Kasumi-1 (cell line): ENCODE measurements at regions not wholly inside any gene's neighbourhood (a gene's known extent, or its start where the extent isn't known, plus 50 kb on each side); places are given as distances from the start of the nearest gene placed in this dataset.
A peak's percentile ranks its signal among the peaks of the same experiment; 100 is the strongest.
"Not testable (repeated sequence)": the region's sequence is repeated elsewhere in the genome, so short reads cannot be mapped to it uniquely, and the experiment has no call there.

ENCODE experiments used
- DNase-seq, 2 experiments: peaks; one replicate each; lab custom pipeline; 2025; lab: John Stamatoyannopoulos, UW

- DNase-seq: no peak
Measured at GRCh38 chr9:2243666-2244555, 228.8 kb downstream of the SMARCA2 start.

- no peak for DNase-seq
Measured at GRCh38 chr9:2247340-2247739, 232.2 kb downstream of the SMARCA2 start.

DNA sequence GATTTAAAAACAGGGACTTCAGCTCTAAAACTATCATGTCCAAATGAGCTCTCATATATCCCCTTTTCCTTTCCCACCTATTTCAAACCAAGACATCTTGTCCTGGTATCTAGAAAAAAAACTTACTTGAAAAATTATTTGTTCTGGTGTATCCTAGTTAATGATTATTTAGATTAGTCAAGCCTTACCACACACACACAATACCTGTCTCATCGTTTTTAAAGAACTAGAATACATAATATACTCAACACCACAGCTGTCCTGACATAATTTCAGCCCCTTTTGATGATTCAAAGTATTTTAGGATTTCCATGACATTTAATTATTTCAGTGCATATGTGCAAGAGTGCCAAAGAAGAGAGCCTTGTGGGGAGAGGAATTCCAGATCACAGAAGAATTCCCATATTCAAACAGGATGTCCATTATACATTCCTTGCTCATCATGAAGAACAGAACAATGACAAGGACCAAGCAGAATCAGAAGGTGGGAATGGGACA, 233.7 kb downstream of the SMARCA2 start:
- DNase-seq: no peak

DNA sequence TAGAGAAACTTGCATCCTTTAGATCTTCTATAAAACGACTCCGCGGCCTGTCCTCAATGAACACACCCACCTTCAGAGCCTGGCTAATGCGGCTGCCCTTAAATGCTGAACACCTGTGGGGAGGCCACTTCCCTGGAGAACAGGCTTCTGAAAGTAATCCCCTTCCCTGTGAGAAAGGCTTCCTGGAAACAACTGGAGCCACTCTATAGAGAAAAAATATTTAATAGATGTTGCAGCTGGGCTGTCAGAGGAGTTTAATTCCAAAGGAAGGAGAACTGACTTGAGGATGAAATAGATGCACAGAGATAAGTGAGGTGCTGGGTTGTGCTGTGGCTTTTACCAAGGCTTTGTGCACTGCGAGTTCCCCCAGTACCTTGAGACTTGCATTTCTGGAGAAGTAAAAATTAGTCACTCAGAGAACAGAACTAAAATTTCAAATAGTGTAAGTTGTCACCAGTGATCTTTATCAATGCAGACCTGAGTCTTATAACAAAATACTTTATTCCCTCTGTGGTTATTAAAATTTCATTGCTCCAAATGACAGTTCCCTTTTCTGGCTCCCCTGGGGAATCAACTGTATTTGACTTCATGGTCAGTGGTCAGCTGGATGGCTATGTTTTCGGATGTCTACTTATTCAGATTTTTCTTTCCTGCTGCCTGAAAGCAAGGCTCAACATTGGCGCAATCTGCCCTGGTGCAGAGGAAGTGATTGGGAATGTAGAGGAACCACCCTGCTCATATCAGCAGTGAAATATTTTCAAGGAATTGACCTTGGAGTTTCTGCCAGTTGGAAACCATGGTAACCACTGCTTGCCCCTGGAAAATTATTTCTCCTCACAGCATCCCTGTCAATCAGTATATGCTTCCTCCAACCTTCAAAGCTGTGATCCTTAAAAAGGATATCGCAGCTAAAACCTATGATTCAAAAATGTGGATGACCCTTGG, 238.8 kb downstream of the SMARCA2 start:
- DNase-seq: no peak

GRCh38 chr9:2255128-2255527, 240.0 kb downstream of the SMARCA2 start:
- DNase-seq: no peak

DNA sequence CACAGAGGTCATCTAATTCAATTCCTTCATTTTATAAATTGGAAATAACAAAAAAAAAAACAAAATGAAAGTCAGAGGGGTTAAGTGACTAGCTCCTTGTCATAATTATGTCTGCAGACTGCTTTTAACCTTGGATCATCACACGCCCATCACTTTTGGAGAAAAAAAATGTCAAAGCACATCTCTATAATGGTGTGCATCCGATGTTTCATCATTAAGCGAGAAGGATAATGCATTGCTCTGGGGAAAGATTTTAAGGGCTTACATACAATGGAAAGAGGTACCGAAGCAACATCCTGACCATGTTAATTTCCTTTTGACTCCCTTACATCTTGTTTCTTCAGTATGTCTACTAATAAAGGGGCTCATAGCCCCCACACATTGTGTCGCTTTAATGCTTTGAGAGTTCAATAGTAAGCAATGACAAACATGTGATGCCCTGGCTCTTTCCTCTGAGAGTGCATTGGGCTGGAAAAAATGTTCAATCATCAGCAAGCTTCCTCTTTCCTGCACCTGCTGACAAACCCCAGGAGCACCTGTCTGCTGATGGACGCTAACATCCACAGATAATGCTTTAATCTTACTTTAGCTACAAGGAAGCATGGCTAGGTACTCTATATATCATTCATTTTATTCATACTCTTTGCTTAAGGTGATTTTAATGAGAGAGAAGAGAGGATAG, 242.2 kb downstream of the SMARCA2 start:
- DNase-seq: no peak

DNA sequence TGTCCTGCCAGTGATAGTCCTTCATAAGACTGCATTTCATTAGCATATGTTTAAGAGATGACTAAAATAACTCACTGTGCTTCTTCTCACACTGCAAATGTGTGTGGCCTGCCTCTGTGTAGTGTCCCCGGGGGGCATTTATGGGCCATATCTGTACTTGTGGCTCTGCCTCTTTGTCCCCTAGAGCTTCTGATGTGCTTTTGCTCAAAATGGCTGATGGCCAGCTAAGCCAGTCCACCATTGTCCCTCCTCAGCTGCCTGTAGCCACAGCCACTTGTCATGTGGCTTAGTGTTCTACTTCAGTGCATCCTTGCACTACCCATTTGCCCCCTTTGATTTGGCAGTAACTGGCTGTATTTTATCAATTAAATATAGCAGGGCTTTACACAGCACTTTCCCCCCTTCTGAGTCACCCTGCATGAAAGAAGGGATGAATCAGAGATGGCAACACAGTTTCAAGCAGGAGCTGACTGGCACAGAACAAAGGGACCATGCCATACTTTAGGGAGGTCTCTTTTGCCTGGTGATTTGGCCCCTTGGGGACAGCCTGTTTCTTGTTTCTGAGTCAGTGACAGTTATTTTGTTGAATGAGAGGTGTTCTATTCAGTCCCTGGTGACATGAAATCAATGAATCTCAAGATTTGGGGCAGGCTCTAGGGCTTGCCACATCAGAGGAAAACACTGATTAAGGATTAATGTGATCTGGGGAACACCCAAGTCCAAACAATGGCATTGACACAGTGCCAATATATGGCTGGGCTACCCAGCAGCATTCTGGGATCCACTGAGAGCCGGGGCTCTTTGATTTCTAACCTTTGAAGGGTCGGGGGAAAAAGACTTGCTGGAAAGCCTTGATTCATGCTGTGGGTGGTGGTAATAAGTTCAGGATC, 245.5 kb downstream of the SMARCA2 start:
- no peak for DNase-seq

- DNase-seq: no peak
Measured at GRCh38 chr9:2261421-2262103, 246.4 kb downstream of the SMARCA2 start.

DNA sequence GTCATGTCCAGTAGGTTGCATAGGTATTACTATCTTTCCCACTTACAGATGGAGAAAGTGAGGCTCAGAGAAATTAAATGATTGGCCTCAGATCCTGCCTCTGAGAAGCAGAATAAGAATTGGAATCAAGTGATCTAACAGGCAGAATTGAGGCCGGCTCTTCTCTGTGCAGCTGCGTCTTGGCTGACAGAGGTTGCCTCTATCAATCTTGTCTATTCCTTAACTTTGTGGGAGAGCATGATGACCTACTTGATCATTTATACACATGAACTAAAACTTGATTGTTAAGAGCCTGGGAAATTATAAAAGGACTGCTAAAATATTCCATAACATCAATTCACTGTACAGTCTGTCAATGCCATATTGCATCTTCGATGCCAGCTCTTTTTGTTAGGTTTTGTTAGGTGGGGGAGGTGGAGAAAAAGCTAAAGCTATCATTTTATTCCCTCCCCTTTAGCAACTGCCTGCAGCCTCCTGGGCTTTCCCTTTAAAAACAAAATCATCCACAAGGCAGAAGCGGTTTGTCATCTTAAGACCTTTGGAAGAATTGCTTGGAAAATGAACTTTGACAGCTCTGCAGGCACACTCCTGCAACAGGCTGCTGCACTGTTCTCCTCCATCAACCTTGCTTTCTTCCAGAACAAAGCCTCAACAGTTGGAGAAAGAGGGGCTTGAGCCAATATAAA, 247.4 kb downstream of the SMARCA2 start:
- DNase-seq: no peak

- no peak for DNase-seq
Measured at GRCh38 chr9:2263111-2263510, 248.0 kb downstream of the SMARCA2 start.

DNA sequence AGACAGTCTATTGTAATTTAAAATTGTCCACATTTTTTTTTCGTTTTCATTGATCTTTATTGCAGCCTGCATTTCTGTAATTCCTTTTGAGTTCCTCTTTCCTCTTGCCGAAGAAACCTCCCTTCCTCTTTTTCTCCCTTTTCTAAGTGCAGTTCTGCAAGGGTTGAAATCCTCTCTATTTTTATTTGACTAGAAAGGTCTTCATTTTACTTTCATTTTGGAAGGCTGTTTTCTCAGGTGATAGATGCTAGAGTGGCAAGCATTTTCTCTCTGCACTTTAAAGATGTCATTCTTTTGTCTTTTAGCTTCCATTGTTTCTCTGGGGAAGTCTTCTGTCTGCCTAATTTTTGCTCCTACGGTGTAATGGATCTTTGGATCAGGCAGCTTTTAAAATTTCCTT, 248.5 kb downstream of the SMARCA2 start:
- peak; percentile 64 to 65 for DNase-seq

- DNase-seq: no peak
Measured at GRCh38 chr9:2264081-2264480, 248.9 kb downstream of the SMARCA2 start.

- no peak for DNase-seq
Measured at GRCh38 chr9:2267181-2267745, 252.1 kb downstream of the SMARCA2 start.

GRCh38 chr9:2269778-2270177, 254.6 kb downstream of the SMARCA2 start:
- no peak for DNase-seq

DNA sequence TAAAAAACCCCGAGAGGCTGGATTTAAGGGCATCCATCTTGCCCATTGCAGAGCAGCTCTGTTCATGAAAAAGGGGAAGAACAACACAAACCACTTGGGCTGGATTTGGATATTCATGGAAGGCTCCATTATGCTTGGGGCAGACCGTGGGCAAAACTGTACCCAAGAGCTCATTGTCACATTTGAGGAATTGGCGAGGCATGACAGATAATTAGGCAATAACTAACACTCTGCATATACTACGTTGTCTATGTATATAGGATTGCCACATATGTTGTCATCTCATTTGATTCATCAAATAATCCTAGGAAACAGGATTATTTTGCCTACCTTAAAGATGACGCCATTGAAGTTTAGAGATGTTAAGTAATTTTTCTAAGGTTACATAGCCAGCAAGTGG, 255.4 kb downstream of the SMARCA2 start:
- peak in 1 of 2 experiments; percentile 1 for DNase-seq

DNA sequence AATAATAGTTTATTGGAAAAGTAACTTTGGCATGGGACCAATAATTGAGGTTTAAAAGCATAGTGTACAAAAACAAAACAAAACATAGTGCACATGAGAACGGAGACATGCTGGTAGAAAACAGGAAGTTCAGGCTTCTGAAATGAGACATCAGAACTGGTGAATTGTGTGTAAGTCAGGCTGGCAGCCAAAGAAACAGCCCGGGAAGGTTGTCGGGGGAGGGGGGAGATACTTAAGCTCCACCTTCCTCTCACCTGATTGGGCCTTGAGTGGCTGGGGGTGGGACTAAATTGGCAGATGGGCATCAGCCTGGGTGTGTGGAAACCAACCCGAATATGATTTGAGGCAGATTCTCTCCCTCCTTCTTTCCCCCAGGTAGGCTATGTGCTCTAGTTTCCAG, 256.3 kb downstream of the SMARCA2 start:
- peak; percentile 23 to 37 for DNase-seq

DNA sequence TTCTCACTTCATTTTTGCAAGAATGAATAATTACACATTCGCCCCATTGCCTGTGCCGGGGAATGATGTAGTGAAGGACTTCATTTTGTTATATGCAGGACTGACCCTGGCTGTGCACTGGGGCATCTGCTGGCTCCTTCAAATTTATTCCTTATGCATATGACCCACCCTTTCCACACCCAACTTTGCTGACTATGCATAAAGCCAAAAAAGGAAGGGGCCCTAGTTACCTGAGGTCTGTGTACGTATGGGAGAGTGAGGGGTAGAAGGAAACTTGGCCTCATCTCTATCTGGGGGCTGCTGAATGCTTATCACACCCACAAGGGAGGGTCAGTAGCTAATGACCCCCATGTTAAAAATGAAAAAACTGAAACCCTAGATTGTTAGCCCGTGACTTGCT, 259.6 kb downstream of the SMARCA2 start:
- no peak for DNase-seq

- no peak for DNase-seq
Measured at GRCh38 chr9:2276296-2276695, 261.1 kb downstream of the SMARCA2 start.

DNA sequence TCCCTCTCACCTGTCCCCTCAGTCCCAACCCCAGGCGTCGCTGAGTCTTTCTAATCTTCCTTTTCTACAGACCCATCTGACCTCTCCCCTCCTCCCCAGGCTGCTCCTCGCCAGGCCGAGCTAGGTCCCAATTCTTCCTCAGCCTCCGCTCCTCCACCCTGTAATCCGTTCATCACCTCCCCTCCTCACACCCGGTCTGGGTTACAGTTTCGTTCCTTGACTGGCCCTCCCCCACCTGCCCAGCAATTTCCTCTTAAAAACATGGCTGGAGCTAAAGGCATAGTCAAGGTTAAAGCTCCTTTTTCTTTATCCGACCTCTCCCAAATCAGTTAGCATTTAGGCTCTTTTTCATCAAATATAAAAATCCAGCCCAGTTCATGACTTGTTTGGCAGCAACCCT, 262.0 kb downstream of the SMARCA2 start:
- not testable (repeated sequence) for DNase-seq
